ENCODE measurements at regions not wholly inside any gene's neighbourhood (a gene's known extent, or its start where the extent isn't known, plus 50 kb on each side); places are given as distances from the start of the nearest gene placed in this dataset.
A peak's percentile ranks its signal among the peaks of the same experiment; 100 is the strongest.

DNA sequence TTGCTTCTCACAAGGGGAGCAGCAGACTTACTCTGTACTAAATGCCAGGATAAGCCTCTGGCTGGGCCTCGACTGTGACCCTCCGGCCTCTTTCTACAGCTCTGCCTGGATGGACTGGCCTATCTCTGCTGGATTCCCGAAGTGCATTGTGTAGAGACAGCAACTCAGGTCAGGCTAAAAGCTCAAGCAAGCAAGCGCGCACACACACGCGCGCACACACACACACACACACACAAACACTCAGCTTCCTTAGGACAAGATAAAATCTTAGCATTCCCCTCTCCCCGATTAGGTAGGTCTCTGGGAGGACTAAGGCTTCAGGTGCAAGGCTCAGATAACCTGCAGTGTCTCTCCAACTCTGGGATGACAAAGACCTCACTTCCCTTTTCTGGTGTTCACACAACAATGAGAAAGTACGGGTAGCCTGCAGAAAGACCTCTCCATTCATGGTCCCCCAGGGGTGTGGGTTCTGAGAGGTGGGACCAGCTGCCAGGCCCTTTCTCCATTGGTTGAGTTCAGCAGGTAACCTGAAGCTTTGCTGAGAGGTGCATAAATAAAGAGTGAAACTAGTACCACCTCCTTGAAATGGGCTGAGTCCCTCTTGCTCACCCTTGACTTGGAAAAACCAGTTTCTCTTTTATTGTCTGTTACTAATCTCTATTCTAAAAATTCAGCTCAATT lies 155.1 kb upstream of the CAMK1G start:
- no peak for DNase-seq (ENCODE audit: low read depth)

DNA sequence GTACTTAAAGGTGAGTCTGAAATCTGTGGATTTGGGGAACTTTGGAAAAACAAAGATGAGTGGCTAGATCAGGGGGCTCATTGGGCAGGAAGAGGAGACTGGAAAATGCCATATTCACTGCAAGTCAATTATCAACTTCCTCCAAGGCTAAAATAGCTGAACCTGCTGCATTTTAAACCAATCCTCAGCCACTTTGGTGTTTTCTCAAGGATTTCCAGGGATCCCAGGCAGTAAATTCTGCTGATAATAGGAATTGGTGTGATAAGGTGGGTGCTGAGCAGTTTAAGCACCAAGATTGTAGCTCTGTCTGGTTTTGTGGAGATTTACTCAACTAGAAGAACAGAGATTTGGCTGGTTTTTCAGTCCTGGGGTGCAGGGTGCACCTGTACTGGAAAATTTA lies 153.9 kb upstream of the CAMK1G start:
- no peak for DNase-seq (ENCODE audit: low read depth)

DNA sequence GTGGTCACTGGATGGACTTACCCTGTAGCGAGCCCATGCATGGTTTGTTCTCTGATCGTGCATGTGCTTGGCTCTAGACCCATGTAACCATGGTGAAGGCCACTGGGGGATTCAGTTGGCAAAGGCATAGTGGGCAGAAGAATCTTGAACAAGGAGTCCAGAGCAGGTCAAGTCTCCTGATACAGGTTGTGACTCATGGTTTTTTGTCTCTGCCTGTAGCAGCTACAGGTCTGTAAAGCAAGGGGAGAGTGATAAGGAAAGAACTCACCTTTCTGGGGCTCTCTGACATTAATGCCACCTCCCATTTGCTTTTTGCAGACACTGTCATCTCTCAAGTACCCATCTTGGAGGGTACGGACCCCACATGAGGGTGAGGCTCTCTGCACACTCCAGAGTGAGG lies 153.4 kb upstream of the CAMK1G start:
- no peak for DNase-seq (ENCODE audit: low read depth)

DNA sequence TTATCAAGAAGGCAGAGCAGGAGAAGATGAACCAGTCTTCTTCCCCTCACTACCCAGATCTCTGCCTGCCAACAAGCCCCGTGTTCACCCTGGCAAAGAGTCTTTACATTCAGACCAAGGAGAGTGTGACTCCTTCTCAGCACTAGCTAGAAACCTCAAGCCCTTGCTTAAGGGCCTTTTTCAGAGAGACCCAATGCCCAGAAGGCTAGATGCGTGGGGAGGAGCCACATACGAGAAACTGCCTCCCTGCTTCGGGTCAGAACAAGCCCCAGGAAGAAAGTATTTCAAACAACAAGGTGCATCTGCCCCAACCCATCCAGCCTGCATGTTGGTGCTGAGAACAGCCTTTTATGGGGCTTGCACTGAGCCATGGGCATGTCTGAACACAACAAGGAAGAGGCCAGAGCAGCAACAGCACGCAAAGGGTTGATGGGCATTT lies 152.7 kb upstream of the CAMK1G start:
- no peak for DNase-seq (ENCODE audit: low read depth)

DNA sequence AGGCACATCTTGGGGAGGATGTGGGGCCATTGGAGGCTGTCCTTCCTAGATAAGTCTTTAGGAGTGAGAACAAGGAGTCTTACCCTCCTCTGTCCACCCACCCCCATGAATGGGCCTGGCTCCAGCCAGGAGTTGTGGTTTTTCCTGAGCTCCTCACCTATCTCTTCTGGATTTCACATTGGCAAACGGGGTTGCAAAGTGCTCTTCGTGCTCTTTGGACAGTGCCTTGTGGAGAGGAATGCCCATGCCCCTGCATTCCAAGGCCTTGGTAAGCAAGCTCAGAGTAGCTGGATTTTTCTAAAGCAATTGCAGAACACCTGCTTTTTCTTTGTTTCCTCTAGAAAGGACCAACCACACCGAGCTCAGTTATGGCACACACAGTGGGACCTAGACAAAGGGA lies 152.1 kb upstream of the CAMK1G start:
- no peak for DNase-seq (ENCODE audit: low read depth)

DNA sequence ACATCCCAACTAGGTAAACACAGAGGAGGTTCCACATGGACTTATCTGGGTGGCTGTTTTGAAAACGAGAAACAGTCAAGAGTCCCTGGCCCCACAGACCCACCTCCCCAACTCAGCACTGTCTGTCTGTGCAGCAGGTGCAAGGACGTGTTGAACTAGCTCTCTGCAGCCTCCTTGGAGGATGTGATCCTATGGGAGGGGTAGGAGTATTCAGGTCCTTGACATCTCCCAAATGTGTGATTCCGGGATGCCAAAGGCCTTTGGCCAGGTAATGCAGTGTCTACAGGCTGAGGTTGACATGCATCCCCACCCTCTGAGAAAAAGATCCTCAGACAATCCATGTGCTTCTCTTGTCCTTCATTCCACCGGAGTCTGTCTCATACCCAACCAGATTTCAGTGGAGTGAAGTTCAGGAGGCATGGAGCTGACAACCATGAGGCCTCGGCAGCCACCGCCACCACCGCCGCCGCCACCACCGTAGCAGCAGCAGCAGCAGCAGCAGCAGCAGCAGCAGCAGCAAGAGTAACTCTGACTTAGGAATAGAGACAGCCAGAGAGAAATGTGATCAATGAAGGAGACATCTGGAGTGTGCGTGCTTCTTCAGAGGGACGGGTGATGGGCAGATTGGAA lies 151.6 kb upstream of the CAMK1G start:
- DNase-seq (ENCODE audit: low read depth), result no peak

DNA sequence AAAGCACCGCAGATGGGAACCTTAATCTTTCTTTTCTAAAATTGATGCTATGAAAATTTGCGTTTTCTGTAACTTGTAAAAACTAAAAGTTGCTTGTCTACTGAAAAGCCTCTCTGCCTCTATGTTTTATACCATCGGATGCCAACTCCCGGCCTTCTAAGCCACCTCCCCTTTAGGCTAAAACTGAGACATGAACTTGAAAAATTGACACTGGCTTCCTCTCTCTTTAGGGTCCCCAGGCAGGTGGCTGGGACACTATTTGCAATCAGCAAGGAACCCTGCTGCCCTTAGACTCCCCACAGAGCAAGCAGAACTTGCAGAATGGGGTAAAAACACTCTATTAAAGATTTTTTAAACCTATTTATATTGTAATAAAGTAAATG lies 151.1 kb upstream of the CAMK1G start:
- DNase-seq (ENCODE audit: low read depth), result no peak

DNA sequence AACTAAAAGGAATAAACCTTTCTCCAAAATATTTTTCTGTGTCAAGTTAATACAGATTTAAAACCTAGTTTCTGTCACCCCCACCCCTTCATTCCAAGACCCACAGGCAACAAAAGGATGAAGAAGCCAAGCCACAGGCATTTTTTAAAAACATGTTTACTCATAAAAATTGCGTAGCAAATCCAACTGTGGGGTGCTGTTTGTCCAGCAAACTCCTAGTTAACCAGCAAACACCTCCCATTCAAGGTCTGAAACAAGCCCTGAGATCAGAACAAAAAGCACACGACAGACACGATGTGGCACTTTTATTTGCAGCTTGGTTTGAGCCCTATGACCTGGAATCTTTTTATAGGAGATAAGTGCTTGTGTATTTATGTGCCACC lies 149.9 kb upstream of the CAMK1G start:
- no peak for DNase-seq (ENCODE audit: low read depth)

DNA sequence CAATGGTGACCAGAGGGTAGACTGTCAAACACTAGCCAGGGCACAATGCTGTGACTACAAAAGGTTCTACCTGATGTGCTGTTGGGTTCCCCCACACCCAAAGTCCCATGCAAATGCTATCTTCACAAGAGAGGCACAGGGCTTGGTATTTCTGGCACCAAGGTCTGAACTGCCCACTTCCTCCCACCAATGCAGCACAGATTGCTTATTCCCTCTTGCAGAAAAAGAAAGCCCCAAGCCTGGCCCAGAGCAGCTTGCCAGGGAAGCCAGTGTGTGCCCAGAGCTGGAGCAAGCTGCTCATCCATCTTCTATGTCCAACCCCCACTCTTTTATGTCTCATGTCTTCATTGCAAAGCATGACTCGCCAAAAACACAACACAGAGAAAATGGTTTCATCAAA lies 149.4 kb upstream of the CAMK1G start:
- DNase-seq (ENCODE audit: low read depth), result no peak

DNA sequence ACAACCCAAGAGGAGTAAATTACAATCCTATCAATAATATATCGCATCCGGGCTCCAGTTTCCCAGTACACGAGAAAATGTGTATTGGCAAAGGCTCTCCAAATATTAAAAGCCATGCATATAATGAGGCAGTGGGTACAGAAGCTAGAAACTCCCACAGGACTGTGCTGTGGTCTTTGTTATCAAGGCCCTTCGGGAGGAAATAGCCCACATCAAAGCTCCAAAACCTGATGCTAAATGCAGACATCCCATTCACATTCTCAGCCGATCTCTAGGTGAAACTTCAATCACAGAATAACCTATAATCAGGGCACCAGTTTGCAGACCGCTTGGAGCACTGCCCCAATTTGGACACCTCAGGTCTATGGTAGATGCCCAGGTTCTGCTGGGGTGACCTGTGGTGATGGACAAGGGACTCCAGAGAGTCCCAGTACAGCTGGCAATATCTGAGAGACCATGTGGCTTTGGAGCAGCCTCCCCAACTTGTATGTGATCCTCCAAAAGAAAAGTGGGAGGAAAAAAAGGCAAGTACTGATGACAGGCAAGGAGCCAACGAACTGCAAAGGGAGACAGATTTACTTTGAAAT lies 148.8 kb upstream of the CAMK1G start:
- DNase-seq (ENCODE audit: low read depth), result no peak

DNA sequence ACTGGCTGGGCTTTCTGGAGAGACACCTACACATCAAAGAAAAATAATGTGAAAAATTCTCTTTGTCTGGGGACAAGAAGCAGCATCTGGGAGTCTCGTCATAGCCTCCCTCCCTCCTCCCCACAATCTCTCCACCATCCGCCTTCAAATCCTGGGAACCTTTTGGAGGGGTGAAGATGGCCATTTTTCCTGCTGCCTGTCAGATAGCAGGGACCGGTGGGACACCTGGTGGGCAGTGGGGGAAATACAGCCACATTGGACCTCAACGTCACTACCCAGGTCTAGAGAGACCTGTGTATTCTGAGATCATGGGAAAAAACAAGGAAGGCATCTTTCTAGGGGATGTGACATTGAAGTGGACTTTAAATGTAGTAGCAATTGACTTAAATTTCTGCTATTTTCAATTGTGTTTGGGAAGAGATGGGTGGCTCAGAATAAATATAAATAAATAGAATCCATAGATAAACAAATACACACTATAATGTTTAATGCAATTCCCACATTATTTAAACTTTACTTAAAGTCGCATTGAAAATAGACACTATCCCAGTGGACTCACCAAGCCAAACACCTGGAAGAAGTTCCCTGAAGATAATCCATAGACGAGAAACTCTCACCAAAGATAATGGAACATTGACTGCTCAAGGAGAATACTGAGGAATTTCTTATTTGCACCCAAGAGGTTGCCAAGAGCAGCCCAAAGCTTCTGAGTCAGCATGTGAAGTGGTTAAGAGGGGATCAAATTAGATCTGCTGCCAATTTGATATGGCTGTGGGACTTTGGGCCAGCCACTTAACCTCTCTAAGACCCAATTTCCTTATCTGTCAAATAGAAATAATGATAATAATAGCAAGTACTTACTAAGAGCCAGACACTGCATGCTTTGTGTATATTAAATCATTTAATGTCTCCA lies 147.6 kb upstream of the CAMK1G start:
- peak; percentile 49 for DNase-seq (ENCODE audit: low read depth)

DNA sequence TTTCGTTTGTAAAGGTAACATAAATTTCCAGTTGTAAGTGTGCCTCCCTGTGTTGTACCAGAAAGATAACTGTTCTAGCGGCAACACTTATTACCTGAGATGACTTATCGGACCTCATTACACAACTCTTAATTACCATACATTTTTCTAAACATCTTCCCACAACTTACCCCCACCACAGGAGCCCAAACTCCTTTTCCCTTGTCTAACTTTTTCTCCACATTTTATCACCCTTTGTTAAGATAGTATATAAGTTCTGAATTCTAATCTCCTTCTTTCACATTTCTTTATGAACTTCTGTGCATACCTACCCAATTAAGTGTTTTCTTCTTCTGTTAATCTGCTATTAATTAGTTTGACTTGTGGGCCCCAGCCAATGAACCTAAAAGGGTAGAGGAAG lies 143.7 kb upstream of the CAMK1G start:
- DNase-seq (ENCODE audit: low read depth), result no peak

DNA sequence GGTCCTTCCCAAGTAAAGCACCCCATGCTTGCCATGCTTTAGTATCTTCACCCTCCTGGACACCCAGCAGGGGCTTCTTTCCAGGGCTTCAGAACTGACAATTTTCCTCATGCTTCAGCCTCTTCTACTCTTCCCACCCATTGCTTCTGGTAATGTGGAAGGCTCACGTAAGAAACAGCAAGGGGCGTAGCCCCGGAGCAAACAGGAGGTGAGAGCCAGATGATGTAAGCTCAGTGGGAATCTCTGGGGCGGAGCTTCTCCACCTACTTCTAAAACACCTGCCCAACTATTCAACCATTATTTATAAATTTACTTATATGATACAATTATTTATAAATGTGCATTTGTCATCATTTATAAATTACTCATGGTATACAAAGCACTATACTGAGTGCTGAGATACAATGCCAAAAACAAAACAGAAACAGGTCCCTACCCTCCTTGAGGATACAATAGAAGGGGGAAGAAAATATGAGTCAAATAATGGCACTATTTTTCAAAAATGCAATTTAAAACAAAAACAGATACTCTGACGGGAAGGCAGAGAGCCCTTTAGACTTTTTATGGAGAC lies 140.1 kb upstream of the CAMK1G start:
- no peak for DNase-seq (ENCODE audit: low read depth)

DNA sequence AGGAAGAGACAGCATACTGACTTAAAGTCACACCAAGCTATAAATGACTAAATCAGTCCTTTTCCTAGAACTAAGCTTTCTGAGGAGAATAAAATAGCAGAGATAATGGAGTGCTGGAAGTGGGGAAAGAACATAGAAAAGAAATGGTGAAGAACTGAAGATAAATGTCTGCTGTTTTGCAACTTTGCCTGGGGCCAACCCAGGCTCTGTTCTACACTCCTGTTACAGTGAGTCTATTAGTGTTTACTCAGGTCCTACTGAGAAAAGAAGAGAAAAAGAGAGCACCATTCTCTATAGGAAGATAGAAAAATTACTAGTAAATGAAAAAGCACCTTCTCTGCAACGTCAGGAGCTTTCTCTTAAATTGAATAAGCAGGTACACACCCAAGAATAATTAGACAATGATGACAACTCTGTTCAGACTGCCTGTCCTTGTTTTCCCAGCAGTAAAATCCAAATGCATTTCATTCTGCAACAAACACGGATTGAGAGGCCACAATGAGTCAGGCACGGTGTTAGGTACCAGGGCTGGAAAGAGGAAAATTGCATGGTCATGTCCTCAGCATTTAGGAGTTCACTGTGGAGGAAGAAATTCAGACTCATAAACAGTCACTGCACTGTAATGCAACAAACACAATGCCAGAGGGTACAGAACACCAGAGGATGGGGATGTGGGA lies 139.4 kb upstream of the CAMK1G start:
- DNase-seq (ENCODE audit: low read depth), result no peak

DNA sequence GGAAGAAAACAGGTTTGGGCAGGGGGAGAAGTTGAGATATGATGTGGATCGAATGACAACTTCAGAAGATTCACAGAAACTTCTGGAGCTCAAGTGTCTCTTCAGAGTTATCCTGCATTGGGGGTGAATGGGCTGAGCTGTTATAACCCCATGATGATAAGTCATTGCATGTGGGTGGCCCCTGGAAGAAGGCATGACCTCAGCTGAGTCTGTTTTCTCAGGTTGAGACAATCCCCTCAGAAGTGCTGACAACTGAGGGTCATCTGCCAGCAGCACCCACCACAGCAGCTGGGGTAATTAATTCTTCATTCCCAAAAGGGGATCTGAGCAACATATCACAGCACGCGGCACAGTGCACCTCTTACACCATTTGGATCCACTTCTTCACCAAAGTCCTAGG lies 138.6 kb upstream of the CAMK1G start:
- DNase-seq (ENCODE audit: low read depth), result no peak

DNA sequence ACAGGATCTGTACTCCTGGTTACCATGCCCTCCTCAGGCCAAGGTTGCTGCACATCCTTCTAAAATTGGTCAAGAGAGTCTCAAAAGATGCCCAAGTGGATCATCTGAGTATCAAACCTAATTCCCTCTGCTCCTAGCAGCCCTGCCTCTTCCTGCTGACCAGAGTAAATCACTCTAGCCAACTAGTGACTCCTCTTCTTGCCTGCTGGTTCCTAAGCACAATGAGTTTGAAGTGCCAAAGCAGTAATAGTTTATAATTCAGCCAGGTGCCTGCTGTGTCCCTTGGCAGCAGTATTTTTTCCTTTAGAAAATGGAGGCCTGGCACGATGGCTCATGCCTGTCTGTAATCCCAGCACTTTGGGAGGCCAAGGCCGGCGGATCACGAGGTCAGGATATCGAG lies 137.9 kb upstream of the CAMK1G start:
- DNase-seq (ENCODE audit: low read depth), result no peak

DNA sequence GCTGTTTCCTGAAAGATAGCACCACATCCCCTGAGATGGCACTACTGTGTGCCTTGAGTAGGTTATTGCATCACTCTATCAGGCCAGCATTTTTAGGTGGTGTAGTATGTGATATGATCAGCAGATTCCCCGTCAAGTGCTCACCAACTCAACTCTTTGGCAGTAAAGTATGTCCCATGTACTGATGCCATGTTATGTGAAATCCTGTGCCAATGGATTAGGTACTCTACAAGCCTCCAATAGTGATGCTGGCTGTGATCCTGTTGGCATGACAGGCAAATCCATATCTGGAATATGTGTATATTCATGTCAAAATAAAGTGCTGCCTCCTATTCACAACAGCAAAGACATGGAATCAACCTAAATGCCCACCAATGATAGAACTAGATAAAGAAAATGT lies 137.2 kb upstream of the CAMK1G start:
- DNase-seq (ENCODE audit: low read depth), result no peak

DNA sequence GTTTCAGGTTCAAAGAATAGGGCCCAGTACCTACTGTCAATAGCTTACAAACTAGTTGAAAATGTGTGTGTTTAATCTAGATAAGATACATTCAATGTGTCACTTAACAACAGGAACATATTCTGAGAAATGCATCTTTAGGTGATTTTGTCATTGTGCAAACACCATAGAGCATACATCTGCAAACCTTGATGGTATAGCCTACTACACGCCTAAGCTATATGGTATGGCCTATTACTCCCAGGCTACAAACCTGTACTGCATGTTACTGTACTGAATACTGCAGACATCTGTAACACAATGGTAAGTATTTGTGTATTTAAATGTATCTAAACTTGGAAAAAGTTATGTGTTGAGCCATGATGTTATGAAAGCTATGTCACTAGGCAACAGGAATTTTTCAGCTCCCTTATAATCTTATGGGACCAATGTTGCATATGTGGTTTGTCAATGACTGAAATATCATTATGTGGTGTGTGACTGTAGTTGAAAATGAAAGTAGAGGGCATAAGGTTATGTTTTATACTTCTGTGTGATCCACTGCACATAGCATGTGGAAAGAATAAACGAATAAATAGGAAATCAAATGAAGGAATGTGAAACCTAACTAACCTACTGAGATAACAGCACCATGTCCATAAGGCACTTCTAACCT lies 129.0 kb upstream of the CAMK1G start:
- no peak for DNase-seq (ENCODE audit: low read depth)

DNA sequence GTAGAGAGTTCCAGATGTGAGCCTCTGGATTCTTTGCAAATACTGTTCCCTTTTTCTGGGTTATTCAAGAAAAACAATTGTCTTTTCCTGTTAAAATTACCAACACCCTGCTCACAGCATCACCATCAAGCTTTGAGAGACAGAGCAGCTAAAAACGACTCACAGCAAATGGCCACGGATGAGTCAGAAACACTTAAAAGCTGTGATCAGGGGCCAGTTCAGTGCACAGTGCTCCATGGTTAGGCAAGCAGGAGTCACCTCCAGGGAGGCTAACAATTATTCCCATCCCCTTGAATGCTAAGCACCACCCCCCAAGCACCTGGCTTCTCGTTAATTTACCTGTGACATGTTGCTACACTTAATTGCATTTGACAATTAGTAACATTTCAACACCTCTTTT lies 128.4 kb upstream of the CAMK1G start:
- DNase-seq (ENCODE audit: low read depth), result no peak

DNA sequence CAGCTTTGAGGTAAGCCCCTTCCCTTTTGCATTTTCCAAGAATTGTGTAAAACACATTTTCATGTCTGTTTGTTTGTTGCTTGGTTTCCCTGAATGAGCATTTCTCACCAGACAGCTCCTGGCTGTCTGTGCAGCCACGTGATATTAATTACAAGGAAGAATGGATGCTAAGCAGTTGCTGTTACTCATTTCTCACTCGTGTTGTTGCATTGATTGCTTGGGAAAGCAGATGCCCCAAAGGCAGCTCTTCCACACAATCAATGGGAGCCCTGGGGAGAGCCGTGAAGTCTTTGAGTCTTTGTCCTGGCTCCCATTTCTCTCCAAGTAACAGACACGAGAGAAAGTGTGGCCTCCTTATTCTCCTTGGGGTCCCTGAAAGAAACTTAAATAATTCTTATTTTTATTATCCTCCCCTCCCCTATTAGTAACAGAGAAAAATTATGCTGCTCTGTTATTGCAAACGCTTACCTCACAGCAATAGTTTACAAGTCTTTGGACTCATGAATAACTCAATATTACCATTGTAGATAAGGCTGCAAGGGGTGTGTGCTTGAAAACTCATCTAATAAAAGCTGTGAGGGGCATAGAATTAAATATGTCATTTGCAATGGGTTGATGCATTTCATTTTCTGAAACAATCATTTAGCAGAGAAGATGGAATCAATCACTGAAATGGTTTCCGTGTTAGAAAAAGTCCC lies 127.7 kb upstream of the CAMK1G start:
- no peak for DNase-seq (ENCODE audit: low read depth)

DNA sequence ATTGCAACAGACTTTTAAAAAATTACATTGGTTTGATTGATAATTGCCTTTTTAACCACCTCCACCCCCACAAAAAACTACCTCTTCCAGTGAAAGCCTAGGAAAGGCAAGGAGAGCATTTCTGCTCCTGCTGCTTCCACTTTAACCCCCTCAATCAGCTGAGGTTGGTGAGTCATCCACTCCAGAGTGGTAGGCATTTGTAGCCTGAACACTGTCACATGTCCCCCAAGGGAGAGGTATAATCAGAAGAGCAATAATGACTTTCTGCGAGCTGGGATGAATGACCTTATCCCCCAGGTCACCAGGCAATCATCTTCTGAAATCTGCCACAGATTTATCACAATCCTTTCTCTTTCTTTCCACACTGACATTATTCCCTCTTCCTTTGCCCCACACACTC lies 126.6 kb upstream of the CAMK1G start:
- no peak for DNase-seq (ENCODE audit: low read depth)
